GM23338 (cell line): ENCODE measurements at regions not wholly inside any gene's neighbourhood (a gene's known extent, or its start where the extent isn't known, plus 50 kb on each side); places are given as distances from the start of the nearest gene placed in this dataset.

ENCODE experiments used
- ATAC-seq: fragments of 200-7000 bp; cut with Tn5 transposase; 3 replicates; pipeline ENCODE4 v1.9.1; 2020
- DNase-seq: peaks from one replicate; pipeline ENCODE4 v3.0.0-alpha.2; 2015; ENCODE audit warnings: low spot score
- H2AFZ ChIP-seq: fragments of 200-600 bp; sonication (generic); 2 replicates; pipeline ENCODE4 v1.8.0; 2016; ENCODE audit warnings: antibody characterized with exemption, mild to moderate bottlenecking, moderate library complexity
- H3F3A ChIP-seq: fragments of 200-600 bp; sonication (generic); replicated peaks from 2 replicates; pipeline ENCODE4 v1.8.0; 2017; ENCODE audit warnings: antibody characterized with exemption, mixed run types, low read depth
- H3K27ac ChIP-seq: fragments of 200-600 bp; sonication (generic); 2 replicates; pipeline ENCODE4 v1.6.1; 2016; ENCODE audit warnings: low read depth
- H3K27me3 ChIP-seq: fragments of 200-600 bp; sonication (generic); 2 replicates; pipeline ENCODE4 v1.8.0; 2016; ENCODE audit warnings: mild to moderate bottlenecking, mixed run types, moderate library complexity; ENCODE audit not compliant: insufficient read depth
- H3K36me3 ChIP-seq: fragments of 200-600 bp; sonication (generic); 2 replicates; pipeline ENCODE4 v1.8.0; 2016; ENCODE audit warnings: mild to moderate bottlenecking; ENCODE audit not compliant: insufficient read depth
- H3K4me1 ChIP-seq: fragments of 200-600 bp; sonication (generic); 2 replicates; pipeline ENCODE4 v1.8.0; 2016; ENCODE audit warnings: mild to moderate bottlenecking, moderate library complexity; ENCODE audit not compliant: insufficient read depth
- H3K4me2 ChIP-seq: fragments of 200-600 bp; sonication (generic); 2 replicates; pipeline ENCODE4 v1.7.1; 2017; ENCODE audit warnings: mixed run types
- H3K4me3 ChIP-seq: fragments of 200-600 bp; sonication (generic); 2 replicates; pipeline ENCODE4 v1.6.1; 2016; ENCODE audit warnings: mixed run types
- H3K79me2 ChIP-seq: fragments of 200-600 bp; sonication (generic); replicated peaks from 2 replicates; pipeline ENCODE4 v1.8.0; 2017; ENCODE audit warnings: mild to moderate bottlenecking; ENCODE audit not compliant: insufficient read depth
- H3K9me2 ChIP-seq: fragments of 200-600 bp; sonication (generic); 2 replicates; pipeline ENCODE4 v1.8.0; 2017; ENCODE audit not compliant: insufficient read depth
- H4K20me1 ChIP-seq: fragments of 200-600 bp; sonication (generic); replicated peaks from 2 replicates; pipeline ENCODE4 v1.8.0; 2017; ENCODE audit warnings: mild to moderate bottlenecking; ENCODE audit not compliant: insufficient read depth
- H3K27ac Mint-ChIP-seq: 2 replicates; pipeline ENCODE4 v1.8.0; 2020; ENCODE audit warnings: inconsistent platforms, mild to moderate bottlenecking, moderate library complexity, mixed read lengths
- H3K27me3 Mint-ChIP-seq: 3 replicates; pipeline ENCODE4 v1.8.0; 2022; ENCODE audit warnings: low read depth, mild to moderate bottlenecking, moderate library complexity, mixed read lengths, inconsistent platforms; ENCODE audit not compliant: insufficient read depth, poor library complexity
- H3K36me3 Mint-ChIP-seq: 3 replicates; pipeline ENCODE4 v1.8.0; 2021; ENCODE audit warnings: low read depth, mild to moderate bottlenecking, inconsistent platforms, moderate library complexity, mixed read lengths
- H3K4me1 Mint-ChIP-seq: 3 replicates; pipeline ENCODE4 v1.8.0; 2020; ENCODE audit warnings: mild to moderate bottlenecking, inconsistent platforms, mixed read lengths
- H3K4me3 Mint-ChIP-seq: 3 replicates; pipeline ENCODE4 v1.8.0; 2021; ENCODE audit warnings: moderate library complexity, mild to moderate bottlenecking, inconsistent platforms, mixed read lengths
- H3K9me3 Mint-ChIP-seq: 3 replicates; pipeline ENCODE4 v1.8.0; 2020; ENCODE audit warnings: moderate library complexity, mild to moderate bottlenecking, inconsistent platforms, mixed read lengths
- CREB1 ChIP-seq: fragments of 250-450 bp; sonication (Bioruptor Pico); IDR thresholded peaks from 2 replicates; pipeline ENCODE4 v1.5.0; 2020; ENCODE audit warnings: low read depth, mild to moderate bottlenecking, moderate library complexity
- CTCF ChIP-seq, 2 experiments: fragments of 200-600 bp in 1 of 2; sonication (generic) in 1 of 2; conservative IDR thresholded peaks; 2 replicates each; pipeline versions ENCODE4 v1.5.1 to v1.6.1; 2016 to 2017; ENCODE audit warnings: antibody characterized with exemption in 2 of 2, low read depth in 2 of 2, mild to moderate bottlenecking in 2 of 2, moderate library complexity in 1 of 2
- ETS1 ChIP-seq: IDR thresholded peaks from 2 replicates; pipeline ENCODE4 v1.6.1; 2016; ENCODE audit warnings: antibody characterized with exemption
- EZH2 ChIP-seq: fragments of 200-600 bp; sonication (generic); IDR thresholded peaks from one replicate; pipeline ENCODE4 v1.8.0; 2017; ENCODE audit warnings: antibody characterized with exemption, mild to moderate bottlenecking, low read depth; ENCODE audit not compliant: unreplicated experiment
- EZH2phosphoT487 ChIP-seq: fragments of 200-600 bp; sonication (generic); IDR thresholded peaks from one replicate; pipeline ENCODE4 v1.8.1; 2018; ENCODE audit warnings: antibody characterized with exemption; ENCODE audit not compliant: unreplicated experiment
- JUNB ChIP-seq: IDR thresholded peaks from one replicate; pipeline ENCODE4 v1.6.1; 2016; ENCODE audit warnings: antibody characterized with exemption; ENCODE audit not compliant: unreplicated experiment
- NANOG ChIP-seq: IDR thresholded peaks from 2 replicates; pipeline ENCODE4 v1.6.1; 2016; ENCODE audit warnings: antibody characterized with exemption, borderline replicate concordance
- POLR2AphosphoS5 ChIP-seq: IDR thresholded peaks from 2 replicates; pipeline ENCODE4 v1.6.1; 2016; ENCODE audit warnings: antibody characterized with exemption, low read depth
- REST ChIP-seq: IDR thresholded peaks from one replicate; pipeline ENCODE4 v1.6.1; 2018; ENCODE audit warnings: antibody characterized with exemption; ENCODE audit not compliant: unreplicated experiment
- STAT1 ChIP-seq: IDR thresholded peaks from one replicate; pipeline ENCODE4 v1.6.1; 2016; ENCODE audit warnings: antibody characterized with exemption; ENCODE audit not compliant: unreplicated experiment
- ZNF114 ChIP-seq: fragments of 250-450 bp; sonication (Bioruptor Pico); IDR thresholded peaks from 2 replicates; pipeline ENCODE4 v1.5.0; 2020; ENCODE audit warnings: mild to moderate bottlenecking, moderate library complexity
- ZNF331 ChIP-seq: fragments of 250-450 bp; sonication (Bioruptor Pico); IDR thresholded peaks from 2 replicates; pipeline ENCODE4 v1.5.0; 2020; ENCODE audit warnings: low read depth, mild to moderate bottlenecking, moderate library complexity

GRCh38 chr6:23334360-23334759, 765.0 kb downstream of the HDGFL1 start (continued):
- no peak for TF ChIP-seq CTCF (conservative IDR thresholded peaks at IDR 0.05; ENCODE audit: low read depth in 2 of 2)
- no peak for TF ChIP-seq ZNF114
- TF ChIP-seq ZNF331 (CRISPR knock-in tag) = no peak
- TF ChIP-seq STAT1 = no peak
- no peak for TF ChIP-seq CREB1 (CRISPR knock-in tag)
- no peak for TF ChIP-seq EZH2
- no peak for TF ChIP-seq POLR2AphosphoS5
- no peak for TF ChIP-seq JUNB
- no peak for TF ChIP-seq ETS1
- TF ChIP-seq REST = no peak
- TF ChIP-seq EZH2phosphoT487 = no peak

GRCh38 chr6:23335894-23336293, 766.5 kb downstream of the HDGFL1 start:
- no peak for ATAC-seq
- H3K4me3 ChIP-seq = no peak overlapping the region
- H3K4me2 ChIP-seq = no peak overlapping the region
- Mint-ChIP-seq H3K27ac (no peak overlapping the region), H3K36me3 (no peaks in the 10 kb centered on the region), H3K4me3 (no peak overlapping the region), H3K9me3 (no peaks in the 10 kb centered on the region), H3K4me1 (no peaks in the 10 kb centered on the region), H3K27me3 (peaks cover 2% of the 10 kb centered on the region)
- H3K79me2 ChIP-seq = no peaks in the 10 kb centered on the region
- no peak overlapping the region for H3K27ac ChIP-seq
- H3K4me1 ChIP-seq = no peaks in the 10 kb centered on the region
- no peak overlapping the region for H2AFZ ChIP-seq
- H3K9me2 ChIP-seq = peaks cover 3% of the 10 kb centered on the region
- no peak for DNase-seq
- H3F3A ChIP-seq = no peaks in the 10 kb centered on the region
- H3K36me3 ChIP-seq = no peaks in the 10 kb centered on the region
- H3K27me3 ChIP-seq = no peaks in the 10 kb centered on the region
- no peaks in the 10 kb centered on the region for H4K20me1 ChIP-seq
- no peak for TF ChIP-seq JUNB
- no peak for TF ChIP-seq EZH2
- no peak for TF ChIP-seq POLR2AphosphoS5
- no peak for TF ChIP-seq ETS1
- no peak for TF ChIP-seq STAT1
- no peak for TF ChIP-seq ZNF114
- no peak for TF ChIP-seq NANOG
- TF ChIP-seq ZNF331 (CRISPR knock-in tag) = no peak
- no peak for TF ChIP-seq EZH2phosphoT487
- TF ChIP-seq CTCF (conservative IDR thresholded peaks at IDR 0.05; ENCODE audit: low read depth in 2 of 2) = no peak
- TF ChIP-seq REST = no peak
- TF ChIP-seq CREB1 (CRISPR knock-in tag) = no peak
